Superior temporal gyrus (tissue), 1 donor: ENCODE measurements at regions not wholly inside any gene's neighbourhood (a gene's known extent, or its start where the extent isn't known, plus 50 kb on each side); places are given as distances from the start of the nearest gene placed in this dataset.

Source experiments
- DNase-seq: peaks from one replicate; pipeline ENCODE4 v3.0.0-alpha.2; 2016; ENCODE audit errors: extremely low spot score

DNA sequence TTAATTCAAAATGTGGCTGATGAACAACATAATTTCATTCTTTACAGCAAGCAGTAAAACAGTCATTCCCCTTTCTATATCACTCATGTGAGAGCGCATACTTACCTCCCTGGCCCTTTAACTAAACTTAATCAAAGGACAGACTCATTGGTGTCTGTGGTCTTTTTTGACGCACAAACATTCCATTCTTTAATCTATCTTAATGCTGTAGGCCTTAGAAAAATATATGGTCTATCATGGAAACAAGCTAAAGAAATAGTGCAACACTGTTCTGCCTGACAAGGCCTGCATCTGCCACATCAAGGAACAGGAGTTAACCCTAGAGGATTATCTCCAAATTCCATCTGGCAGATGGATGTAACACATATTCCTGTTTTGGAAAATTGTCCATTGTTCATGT lies 878.1 kb downstream of the NLGN4Y start:
- DNase-seq = no peak

DNA sequence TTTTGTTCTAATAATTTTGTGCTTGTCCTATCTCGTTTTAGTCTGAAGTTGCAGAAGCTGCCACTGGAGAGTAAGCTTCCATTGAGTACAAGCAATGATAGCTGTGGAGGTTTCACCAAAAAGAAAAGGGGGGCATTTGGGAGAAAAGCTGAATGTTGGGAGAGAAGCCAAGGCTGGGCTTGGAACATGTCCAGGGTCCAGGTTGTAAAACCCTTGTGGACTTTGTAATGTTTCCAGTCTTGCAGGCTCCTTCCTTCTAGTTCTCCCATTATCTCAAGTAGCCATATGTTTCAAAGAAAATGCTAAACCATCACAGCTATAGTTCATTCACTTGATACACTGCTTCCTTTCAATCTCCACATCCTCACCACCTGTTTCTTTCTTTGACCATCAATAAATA lies 880.2 kb downstream of the NLGN4Y start:
- no peak for DNase-seq

DNA sequence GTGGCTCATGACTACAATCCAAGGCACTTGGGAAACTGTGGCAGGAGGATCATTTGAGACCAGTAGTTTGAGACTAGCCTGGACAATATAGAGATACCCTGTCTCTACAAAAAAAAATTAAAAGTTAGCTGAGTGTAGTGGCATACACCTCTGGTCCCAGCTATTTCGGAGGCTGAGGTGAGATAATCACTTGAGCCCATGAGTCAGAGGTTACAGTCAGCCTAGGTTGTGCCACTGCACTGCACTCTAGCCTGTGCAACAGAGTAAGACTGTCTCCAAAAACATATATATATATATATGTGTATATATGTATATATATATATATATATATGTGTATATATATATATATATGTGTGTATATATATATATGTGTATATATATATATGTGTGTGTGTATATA lies 890.8 kb downstream of the NLGN4Y start:
- DNase-seq = no peak

DNA sequence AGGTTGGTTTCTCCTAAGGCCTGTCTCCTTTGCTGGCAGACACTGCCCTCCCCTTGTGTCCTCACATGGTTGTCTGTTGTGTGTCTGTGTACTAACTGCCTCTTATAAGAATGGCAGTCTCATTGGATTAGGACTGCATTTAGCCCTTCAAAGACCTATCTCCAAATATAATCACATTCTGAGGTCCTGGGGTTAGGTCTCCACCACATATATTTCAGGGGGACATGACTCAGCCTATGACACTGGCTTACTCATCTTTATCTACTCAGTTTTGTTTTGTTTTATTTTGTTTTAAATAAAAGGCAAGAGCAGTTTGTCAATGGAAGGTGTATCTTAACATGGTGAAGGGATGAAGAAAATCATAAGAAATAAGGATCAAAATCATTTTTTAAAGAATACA lies 894.3 kb downstream of the NLGN4Y start:
- DNase-seq = no peak

DNA sequence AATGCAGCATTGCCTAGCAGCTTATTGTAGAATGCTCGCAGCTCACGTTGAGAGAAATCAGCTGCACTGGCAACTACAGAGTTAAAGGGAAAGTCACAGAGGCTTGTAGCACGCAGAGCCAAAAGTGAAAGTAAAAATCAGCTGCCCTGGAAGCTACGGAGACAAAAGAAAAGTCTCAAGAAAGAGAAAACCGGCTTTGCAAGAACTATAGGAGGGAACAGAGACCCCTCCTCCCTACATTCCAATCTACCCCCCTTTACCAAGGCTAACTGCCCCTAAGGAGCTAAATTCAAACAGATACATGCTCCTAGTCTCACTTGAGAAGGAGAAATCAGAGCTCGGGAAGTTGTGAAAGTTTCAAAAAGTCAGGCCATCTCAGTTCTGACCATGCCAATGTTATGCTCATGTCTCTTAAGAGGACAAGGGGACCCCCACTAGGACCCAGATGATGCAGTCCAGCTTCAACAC lies 900.4 kb downstream of the NLGN4Y start:
- DNase-seq = no peak

GRCh38 chrY:15440021-15440695 lies 915.8 kb downstream of the NLGN4Y start:
- no peak for DNase-seq

DNA sequence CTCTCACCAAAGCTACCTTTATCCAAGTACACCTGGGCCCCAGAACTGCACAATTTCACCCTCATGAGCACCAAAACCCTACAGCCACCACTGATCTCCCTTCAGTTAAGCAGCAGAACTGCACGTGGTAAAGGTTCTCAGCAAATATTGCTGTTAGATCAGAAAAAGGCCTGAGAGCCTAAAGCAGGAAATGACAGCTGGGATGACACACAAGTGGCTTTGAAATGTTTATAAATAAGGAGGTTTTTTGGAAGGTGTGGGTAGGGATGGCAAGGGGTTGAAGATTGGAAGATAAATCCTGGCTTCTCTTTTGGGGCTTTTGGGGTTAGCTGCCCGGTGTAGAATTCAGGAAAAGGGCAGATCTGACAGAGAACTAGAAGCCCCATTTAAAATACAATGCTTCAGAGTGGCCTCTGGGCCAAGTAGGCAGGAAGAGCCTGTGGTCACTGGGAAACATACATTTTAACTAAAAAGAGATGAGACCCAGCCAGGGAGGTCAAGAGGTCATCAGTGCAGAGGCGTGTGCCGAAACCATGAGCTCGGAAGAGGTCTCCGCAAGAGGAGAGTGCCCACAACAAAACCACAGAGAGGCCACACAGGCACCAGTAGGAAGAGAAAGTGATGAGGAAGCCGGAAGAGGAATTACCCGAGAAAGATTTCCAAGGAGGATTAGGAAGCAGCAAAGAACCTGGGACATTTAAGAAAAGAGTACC lies 916.5 kb downstream of the NLGN4Y start:
- no peak for DNase-seq

DNA sequence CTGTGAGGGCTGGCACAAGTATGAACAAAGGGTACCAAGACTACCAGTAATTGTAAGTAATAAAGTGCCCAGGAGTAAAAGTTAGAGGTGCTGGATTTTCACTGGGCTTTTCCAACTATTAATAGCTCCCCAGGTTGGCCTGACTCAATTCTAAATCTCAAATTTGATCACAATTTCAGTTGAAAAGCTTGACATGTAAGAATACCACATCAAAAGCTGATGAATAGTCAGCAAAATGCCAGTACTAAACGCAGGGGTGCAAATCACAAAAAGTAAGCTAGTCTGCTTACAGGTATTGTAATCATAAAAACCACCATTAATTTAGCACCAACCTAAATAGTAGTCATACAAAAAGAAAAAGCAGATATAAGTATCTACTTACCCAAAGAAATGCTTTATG lies 917.5 kb downstream of the NLGN4Y start:
- DNase-seq = no peak

DNA sequence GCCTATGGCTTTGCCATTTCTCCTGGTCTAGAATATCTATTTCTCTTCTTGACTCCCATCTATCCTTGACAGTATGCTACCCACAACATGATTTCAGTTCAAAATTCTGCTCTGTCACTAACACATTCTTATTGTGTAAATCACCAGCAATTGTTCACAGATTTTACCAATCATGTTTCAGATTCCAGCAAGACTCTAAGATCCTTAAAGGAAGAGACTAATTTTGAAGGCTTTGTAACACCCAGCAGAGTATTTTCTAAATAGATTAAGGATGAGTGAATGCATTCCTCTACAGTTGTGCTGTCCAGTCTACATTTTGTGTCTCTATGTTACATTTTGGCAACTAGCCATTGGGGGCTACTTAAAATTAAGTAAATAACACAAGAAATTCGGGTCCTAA lies 921.5 kb downstream of the NLGN4Y start:
- DNase-seq = no peak

DNA sequence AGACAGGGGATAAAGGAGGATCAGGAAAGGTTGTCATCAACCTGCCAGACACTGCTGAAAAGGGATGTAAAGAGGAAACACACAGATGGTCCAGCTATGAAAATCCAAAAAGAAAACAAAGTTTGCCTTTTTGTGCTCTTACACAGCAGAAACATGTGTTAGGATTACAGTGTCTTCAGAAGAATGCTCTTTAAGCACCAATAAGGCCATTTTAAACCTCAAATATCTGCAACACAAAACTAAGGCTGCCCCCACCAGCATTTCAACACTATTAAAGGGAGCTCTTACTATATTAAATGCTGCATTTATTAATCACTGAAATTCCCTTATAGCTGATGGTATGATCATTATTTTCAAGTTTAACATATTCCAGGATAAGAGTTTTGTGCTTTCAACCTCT lies 922.5 kb downstream of the NLGN4Y start:
- DNase-seq = no peak

GRCh38 chrY:15447959-15448358 lies 923.6 kb downstream of the NLGN4Y start:
- no peak for DNase-seq

- DNase-seq = no peak
Observed at GRCh38 chrY:15455133-15455937, 931.0 kb downstream of the NLGN4Y start.

GRCh38 chrY:15455980-15456469 lies 931.7 kb downstream of the NLGN4Y start:
- DNase-seq = no peak

DNA sequence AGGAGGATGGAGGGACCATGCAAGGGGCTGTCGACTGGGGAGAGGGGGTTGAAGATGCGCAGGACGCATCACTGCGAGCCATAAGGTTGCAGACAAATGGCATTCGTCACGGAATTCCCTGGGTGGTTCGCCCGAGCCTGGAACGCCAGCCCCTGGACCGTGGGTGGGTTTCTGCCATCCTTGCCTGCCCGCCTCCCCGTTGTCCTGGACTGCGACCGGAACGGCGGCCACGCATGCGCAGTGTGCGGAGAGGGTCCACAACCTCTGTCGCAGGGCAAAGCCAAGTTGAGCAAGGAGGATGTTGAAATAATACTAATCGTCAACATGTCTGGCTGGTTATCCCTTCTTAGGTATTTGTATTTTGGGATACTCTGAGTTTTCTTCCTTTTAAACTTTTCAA lies 932.2 kb downstream of the NLGN4Y start:
- DNase-seq = no peak

DNA sequence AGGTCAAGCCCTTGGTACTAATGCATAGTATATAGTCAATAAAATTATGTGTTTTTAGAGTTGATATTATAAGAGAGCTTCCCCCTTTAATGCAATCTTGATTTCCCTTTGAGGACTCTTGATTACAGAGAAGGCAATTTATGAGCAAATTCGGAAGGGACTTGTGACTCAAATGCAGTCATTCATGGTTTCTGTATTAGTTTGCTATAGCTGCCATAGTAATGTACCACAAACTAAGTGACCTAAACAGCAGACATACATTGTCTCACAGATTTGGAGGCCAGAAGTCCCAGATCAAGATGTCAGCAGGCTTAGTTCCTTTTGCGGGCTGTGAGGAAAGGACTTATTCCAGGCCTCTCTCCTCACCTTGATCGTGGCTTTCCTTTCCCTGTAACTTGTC lies 933.4 kb downstream of the NLGN4Y start:
- no peak for DNase-seq

DNA sequence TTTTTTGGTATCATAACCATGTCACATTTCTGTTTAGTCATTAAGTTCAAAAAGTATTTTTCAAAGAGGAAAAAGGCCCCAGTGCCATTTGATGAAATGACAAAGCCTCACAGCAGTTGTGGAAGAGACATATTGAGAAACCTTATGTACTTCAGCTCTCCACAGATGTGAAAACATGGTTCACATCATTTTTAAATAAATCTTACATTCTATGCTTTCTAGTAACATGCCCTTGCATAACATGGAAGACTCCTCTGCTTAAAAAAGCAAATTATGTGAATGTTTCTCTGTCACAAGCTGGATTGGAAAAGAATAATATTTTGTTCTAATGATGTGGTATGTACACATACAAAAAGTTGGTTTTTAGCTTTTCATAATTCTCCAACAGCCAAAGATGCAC lies 934.1 kb downstream of the NLGN4Y start:
- no peak for DNase-seq

DNA sequence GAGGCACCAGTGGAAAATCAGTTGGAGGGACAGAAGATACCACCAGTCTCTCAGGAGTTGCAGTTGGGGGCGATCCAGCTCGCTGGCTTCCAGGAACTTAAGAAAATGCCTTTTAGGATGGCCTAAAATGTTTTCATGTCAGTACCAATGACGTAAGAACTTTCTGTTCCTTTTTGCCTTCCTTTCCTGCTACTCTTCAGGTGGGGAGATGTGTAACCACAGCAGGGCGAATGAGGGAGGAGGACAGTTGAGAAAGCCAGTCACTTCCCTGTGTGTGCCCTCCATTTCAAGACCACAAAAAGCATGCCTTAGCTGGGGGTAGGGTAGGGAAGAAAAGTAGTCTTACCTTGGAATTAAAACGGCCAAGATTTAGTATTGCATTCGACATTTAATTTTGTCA lies 941.6 kb downstream of the NLGN4Y start:
- no peak for DNase-seq

DNA sequence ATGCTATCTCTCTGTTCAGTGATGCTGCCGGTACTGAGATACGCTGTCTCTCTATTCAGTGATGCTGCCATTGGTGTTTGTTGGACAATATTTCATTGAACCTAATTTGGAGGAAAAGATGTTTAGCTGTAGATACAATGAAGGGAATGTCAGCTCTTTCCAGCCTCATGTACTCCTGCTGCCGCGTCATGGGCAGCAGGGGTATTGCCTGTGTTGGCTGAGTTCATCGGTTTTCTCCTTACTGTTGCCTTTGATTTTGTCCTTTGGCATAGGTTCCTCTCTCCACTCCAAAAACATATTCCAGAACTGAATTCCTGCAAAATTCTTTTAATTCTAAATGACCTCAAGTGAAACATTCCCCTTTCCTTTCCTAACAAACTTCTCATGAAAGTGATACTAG lies 942.6 kb downstream of the NLGN4Y start:
- DNase-seq = no peak

GRCh38 chrY:15468091-15468490 lies 943.8 kb downstream of the NLGN4Y start:
- DNase-seq = no peak

DNA sequence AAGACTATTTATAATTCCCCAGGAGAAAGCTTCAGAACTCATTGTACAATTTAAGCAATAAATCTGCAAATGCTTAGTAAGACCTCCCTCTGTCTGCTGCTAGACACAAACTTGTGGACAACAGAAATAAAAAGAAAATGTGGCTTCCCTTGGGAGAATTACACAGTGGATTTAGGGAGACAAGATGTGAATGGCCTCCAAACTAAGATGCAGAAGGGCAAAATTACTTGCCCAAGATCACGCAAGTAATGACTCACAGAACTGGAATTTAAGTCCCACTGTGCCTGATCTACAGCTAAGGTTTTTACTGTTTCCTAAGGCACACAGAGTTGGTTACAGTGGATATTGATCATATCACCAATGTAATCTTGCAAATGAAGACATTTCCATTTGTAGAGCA lies 947.0 kb downstream of the NLGN4Y start:
- no peak for DNase-seq

- no peak for DNase-seq
Observed at GRCh38 chrY:15478348-15478963, 954.1 kb downstream of the NLGN4Y start.

DNA sequence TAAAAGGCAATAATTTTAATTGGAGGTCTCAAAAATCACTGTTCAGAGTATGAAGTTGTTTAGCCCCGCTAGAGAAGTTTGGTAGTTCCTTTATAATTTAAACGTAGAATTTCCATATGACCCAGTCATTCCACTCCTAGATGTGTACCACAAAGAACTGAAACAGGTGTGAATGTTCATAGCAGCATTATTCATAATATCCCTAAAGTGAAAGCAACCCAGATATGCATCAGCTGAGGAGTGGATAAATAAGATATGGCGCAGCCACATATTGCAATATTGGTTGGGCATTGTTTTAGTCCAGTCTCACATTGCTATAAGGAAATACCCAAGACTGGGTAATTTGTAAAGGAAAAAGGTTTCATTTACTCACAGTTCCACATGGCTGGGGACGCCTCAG lies 976.2 kb downstream of the NLGN4Y start:
- DNase-seq = no peak
